ENCODE measurements at regions not wholly inside any gene's neighbourhood (a gene's known extent, or its start where the extent isn't known, plus 50 kb on each side); places are given as distances from the start of the nearest gene placed in this dataset.

- peaks cover 0 to 5% of the 10 kb centered on the region in 2 donors for H3K4me1 ChIP-seq
- H3K9me3 ChIP-seq, result no peaks in the 10 kb centered on the region
- no peaks in the 10 kb centered on the region for H3K27me3 ChIP-seq
- H3K27ac ChIP-seq, result no peak overlapping the region
- no peak for DNase-seq (ENCODE audit: low spot score)
- no peaks in the 10 kb centered on the region for H3K36me3 ChIP-seq
- no peak overlapping the region for H3K4me3 ChIP-seq
- TF ChIP-seq CTCF (IDR thresholded peaks at IDR 0.05), result no peak
Measured at GRCh38 chr6:170183521-170183920, 107.4 kb downstream of the DLL1 start.

GRCh38 chr6:170182781-170183120, 108.1 kb downstream of the DLL1 start:
- no peak overlapping the region for H3K4me3 ChIP-seq
- no peak for DNase-seq (ENCODE audit: low spot score)
- no peak for TF ChIP-seq CTCF (IDR thresholded peaks at IDR 0.05)
- no peak overlapping the region for H3K27ac ChIP-seq
- no peaks in the 10 kb centered on the region for H3K27me3 ChIP-seq
- peaks cover 0 to 7% of the 10 kb centered on the region in 2 donors for H3K4me1 ChIP-seq
- H3K36me3 ChIP-seq, result no peaks in the 10 kb centered on the region
- no peaks in the 10 kb centered on the region for H3K9me3 ChIP-seq

- no peak overlapping the region for H3K4me3 ChIP-seq
- DNase-seq (ENCODE audit: low spot score), result no peak
- H3K9me3 ChIP-seq, result no peaks in the 10 kb centered on the region
- no peaks in the 10 kb centered on the region for H3K27me3 ChIP-seq
- H3K4me1 ChIP-seq, result peaks cover 0 to 7% of the 10 kb centered on the region in 2 donors
- H3K27ac ChIP-seq, result no peak overlapping the region
- TF ChIP-seq CTCF (IDR thresholded peaks at IDR 0.05), result no peak
- no peaks in the 10 kb centered on the region for H3K36me3 ChIP-seq
Measured at GRCh38 chr6:170182093-170182780, 108.6 kb downstream of the DLL1 start.

GRCh38 chr6:170181338-170181690, 109.6 kb downstream of the DLL1 start:
- H3K9me3 ChIP-seq, result no peaks in the 10 kb centered on the region
- H3K27me3 ChIP-seq, result no peaks in the 10 kb centered on the region
- peaks cover 0 to 7% of the 10 kb centered on the region in 2 donors for H3K4me1 ChIP-seq
- no peak overlapping the region for H3K27ac ChIP-seq
- H3K4me3 ChIP-seq, result no peak overlapping the region
- H3K36me3 ChIP-seq, result no peaks in the 10 kb centered on the region
- DNase-seq (ENCODE audit: low spot score), result no peak
- TF ChIP-seq CTCF (IDR thresholded peaks at IDR 0.05), result no peak

- no peak overlapping the region for H3K4me3 ChIP-seq
- H3K27ac ChIP-seq, result no peak overlapping the region
- no peaks in the 10 kb centered on the region for H3K27me3 ChIP-seq
- H3K9me3 ChIP-seq, result no peaks in the 10 kb centered on the region
- H3K4me1 ChIP-seq, result peaks cover 0 to 7% of the 10 kb centered on the region in 2 donors
- no peaks in the 10 kb centered on the region for H3K36me3 ChIP-seq
- no peak for TF ChIP-seq CTCF (IDR thresholded peaks at IDR 0.05)
- DNase-seq (ENCODE audit: low spot score), result no peak
Measured at GRCh38 chr6:170180671-170181337, 110.1 kb downstream of the DLL1 start.
